Prostate gland (tissue), 2 donors: ENCODE measurements at regions not wholly inside any gene's neighbourhood (a gene's known extent, or its start where the extent isn't known, plus 50 kb on each side); places are given as distances from the start of the nearest gene placed in this dataset.

Source experiments
- DNase-seq: peaks from one replicate; pipeline ENCODE4 v3.0.0-alpha.2; 2019; ENCODE audit warnings: low spot score
- H3K27ac ChIP-seq, 2 donors: fragments of 200-600 bp; sonication (generic); 2 replicates each; pipeline ENCODE4 v1.5.1; 2017 to 2019
- H3K27me3 ChIP-seq: fragments of 200-600 bp; sonication (generic); replicated peaks from 2 replicates; pipeline ENCODE4 v1.5.1; 2019; ENCODE audit not compliant: insufficient read depth
- H3K36me3 ChIP-seq, 2 donors: fragments of 200-600 bp; sonication (generic); 1 replicate in 1 of 2; 2 replicates in 1 of 2; pipeline versions ENCODE4 v1.5.1 to v1.8.1; 2017 to 2019
- H3K4me1 ChIP-seq: fragments of 200-600 bp; sonication (generic); replicated peaks from 2 replicates; pipeline ENCODE4 v1.5.1; 2019
- H3K4me3 ChIP-seq, 2 donors: fragments of 200-600 bp; sonication (generic); 2 replicates each; pipeline ENCODE4 v1.5.1; 2017 to 2019
- H3K9me3 ChIP-seq: fragments of 200-600 bp; sonication (generic); 2 replicates; pipeline ENCODE4 v1.5.1; 2017
- POLR2A ChIP-seq: fragments of 450-650 bp; IDR thresholded peaks from one replicate; pipeline ENCODE4 v1.6.1; 2016; ENCODE audit warnings: antibody characterized with exemption, mild to moderate bottlenecking
- POLR2AphosphoS5 ChIP-seq: sonication (generic); formaldehyde crosslinking; IDR thresholded peaks from one replicate; pipeline ENCODE4 v1.6.1; 2017; ENCODE audit warnings: antibody characterized with exemption
- WGBS: methylation state at CpG from one replicate; pipeline ENCODE4 v1.1.5; 2018; 5-methylcytosine and 5-hydroxymethylcytosine counted together
- intact Hi-C: fragments of 100-400 bp; cut with DNase I; formaldehyde crosslinking; loops from one replicate; pipeline ENCODE4 v1.14.2; 2022
- TF ChIP-seq, protein P1 (sequence below), 4 experiments: fragments of 200-600 bp in 2 of 4; fragments of 450-650 bp in 2 of 4; sonication (generic) in 2 of 4; IDR thresholded peaks; 1 replicate in 3 of 4; 2 replicates in 1 of 4; pipeline ENCODE4 v1.5.1; 2016 to 2019; ENCODE audit warnings: antibody characterized with exemption in 4 of 4, mild to moderate bottlenecking in 2 of 4, moderate library complexity in 2 of 4

GRCh38 chr5:68533571-68534084 is 318.1 kb downstream of the PIK3R1 start:
- peak overlapping the region; percentile 68 to 71 for H3K27ac ChIP-seq
- no peak overlapping the region for H3K4me3 ChIP-seq
- H3K36me3 ChIP-seq = no peaks in the 10 kb centered on the region
- peak; percentile 49 for TF ChIP-seq POLR2AphosphoS5
- TF ChIP-seq, protein P1, sequence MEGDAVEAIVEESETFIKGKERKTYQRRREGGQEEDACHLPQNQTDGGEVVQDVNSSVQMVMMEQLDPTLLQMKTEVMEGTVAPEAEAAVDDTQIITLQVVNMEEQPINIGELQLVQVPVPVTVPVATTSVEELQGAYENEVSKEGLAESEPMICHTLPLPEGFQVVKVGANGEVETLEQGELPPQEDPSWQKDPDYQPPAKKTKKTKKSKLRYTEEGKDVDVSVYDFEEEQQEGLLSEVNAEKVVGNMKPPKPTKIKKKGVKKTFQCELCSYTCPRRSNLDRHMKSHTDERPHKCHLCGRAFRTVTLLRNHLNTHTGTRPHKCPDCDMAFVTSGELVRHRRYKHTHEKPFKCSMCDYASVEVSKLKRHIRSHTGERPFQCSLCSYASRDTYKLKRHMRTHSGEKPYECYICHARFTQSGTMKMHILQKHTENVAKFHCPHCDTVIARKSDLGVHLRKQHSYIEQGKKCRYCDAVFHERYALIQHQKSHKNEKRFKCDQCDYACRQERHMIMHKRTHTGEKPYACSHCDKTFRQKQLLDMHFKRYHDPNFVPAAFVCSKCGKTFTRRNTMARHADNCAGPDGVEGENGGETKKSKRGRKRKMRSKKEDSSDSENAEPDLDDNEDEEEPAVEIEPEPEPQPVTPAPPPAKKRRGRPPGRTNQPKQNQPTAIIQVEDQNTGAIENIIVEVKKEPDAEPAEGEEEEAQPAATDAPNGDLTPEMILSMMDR (IDR thresholded peaks at IDR 0.05) = no peak
- no peaks in the 10 kb centered on the region for H3K9me3 ChIP-seq
- DNase-seq = peak; percentile 50
- intact Hi-C loops = no loop called here
- peaks cover 4% of the 10 kb centered on the region for H3K4me1 ChIP-seq
- 15% methylated on average over 5 of the region's 5 CpGs for WGBS
- no peaks in the 10 kb centered on the region for H3K27me3 ChIP-seq

DNA sequence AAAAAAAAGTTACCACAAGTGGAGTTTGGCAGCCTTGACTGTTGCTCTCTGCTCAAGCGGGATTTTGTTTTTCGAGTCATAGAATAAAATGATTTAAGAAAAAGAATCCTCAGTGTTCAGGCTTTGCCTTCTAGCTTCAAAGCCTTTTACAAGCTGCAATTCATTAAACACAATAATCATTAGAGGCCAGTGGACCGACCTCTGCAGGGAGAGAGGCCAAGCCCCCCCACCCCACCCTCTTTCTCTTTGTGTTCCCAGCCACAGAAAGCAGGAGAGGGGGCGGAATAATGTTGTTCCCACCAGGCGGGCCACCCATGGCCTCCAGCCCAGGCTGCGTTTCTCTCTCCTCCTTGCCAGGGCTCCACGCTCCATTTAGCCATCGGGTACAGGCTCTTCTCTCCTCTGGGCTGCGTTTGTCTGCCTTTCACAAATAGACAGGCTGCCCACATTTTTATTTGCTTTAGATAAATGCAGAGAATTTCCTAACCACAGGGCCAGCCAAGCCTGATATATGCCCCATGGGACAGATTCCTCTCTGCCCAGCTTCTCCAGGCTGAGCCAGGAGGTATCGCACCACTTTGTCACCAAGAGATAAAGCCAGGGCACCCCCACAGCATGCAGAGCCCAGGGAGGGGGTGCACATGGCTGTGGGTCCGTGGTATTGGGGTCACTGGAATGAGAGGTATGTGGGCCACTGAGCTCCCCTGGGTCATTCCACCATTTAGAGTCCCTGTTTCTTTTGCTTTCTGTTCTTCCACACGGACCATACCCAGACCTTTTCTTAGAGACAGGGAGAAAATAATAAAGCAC is 318.8 kb downstream of the PIK3R1 start:
- peaks cover 4% of the 10 kb centered on the region for H3K4me1 ChIP-seq
- TF ChIP-seq POLR2A (no peak), POLR2AphosphoS5 (peak; percentile 75)
- TF ChIP-seq, protein P1 (IDR thresholded peaks at IDR 0.05) = no peak
- H3K4me3 ChIP-seq = no peak overlapping the region
- WGBS = 17% methylated on average over 12 of the region's 12 CpGs
- intact Hi-C loops = no loop called here
- H3K27ac ChIP-seq = peak overlapping the region; percentile 68 to 71
- no peaks in the 10 kb centered on the region for H3K9me3 ChIP-seq
- no peaks in the 10 kb centered on the region for H3K36me3 ChIP-seq
- peak; percentile 70 for DNase-seq
- H3K27me3 ChIP-seq = no peaks in the 10 kb centered on the region

DNA sequence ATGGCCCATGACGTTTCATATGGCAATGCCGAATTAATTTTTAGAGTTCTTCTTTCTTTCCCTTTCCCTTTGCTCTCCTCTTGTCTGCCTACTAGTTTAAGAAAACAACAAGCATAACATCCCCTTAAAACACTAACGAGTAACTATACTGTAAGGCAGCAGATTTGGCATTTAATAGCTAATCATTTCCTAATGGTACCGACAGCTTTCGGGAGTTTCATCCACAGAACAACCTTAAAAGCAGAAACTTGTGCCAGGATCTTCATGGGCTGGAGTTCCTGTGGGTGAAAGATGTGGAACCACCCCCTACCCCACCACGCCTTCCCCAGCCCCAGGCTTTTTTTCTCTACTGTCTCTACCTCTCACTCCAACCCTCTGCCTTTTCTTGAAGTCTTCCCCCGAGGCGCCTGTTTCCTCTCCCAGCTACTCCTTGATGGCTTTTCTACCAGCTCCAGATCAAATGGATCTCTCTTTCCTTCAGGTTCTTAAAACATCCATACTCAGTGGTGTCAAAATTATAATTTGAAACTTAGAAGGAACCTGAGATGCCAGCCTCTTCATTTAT is 319.5 kb downstream of the PIK3R1 start:
- H3K9me3 ChIP-seq = no peaks in the 10 kb centered on the region
- peak overlapping the region; percentile 68 to 71 for H3K27ac ChIP-seq
- H3K27me3 ChIP-seq = no peaks in the 10 kb centered on the region
- no peak for DNase-seq
- intact Hi-C loops = no loop called here
- no peak overlapping the region for H3K4me3 ChIP-seq
- 50% methylated on average over 8 of the region's 8 CpGs for WGBS
- H3K36me3 ChIP-seq = no peaks in the 10 kb centered on the region
- TF ChIP-seq POLR2AphosphoS5 = no peak
- no peak for TF ChIP-seq POLR2A
- TF ChIP-seq, protein P1 (IDR thresholded peaks at IDR 0.05) = no peak
- H3K4me1 ChIP-seq = peaks cover 4% of the 10 kb centered on the region

DNA sequence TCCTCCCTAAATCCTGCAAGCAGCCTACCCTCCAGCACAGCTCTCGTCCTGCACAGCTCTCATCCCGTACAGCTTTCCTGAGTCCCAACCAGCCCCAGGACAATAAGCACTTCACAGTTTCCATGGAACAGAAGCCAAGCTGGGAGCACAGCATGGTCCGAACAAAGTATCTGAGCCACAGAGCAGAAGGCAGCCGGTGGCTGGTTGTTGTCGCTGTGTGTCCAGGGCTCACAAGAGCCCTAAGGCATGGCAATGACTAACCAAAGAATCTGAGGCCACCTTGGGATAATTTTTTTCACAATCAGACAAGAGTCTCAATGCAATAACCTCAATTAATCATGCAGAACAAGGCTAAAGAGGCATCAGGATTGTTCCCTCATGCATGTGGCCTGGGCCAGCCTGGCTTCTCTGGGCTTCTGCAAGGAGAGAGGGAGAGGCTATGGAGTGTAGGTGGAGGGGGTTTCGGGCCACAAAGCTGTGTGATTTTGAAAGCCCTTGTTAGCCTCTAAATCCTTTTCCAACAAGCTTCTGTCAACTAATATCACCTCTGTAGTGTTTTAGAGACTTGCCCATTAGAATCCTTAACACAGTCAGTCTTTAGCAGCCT is 323.4 kb downstream of the PIK3R1 start:
- Histone ChIP-seq H3K4me3 (no peak overlapping the region), H3K9me3 (no peaks in the 10 kb centered on the region), H3K36me3 (no peaks in the 10 kb centered on the region), H3K4me1 (peaks cover 4% of the 10 kb centered on the region), H3K27me3 (no peaks in the 10 kb centered on the region), H3K27ac (no peak overlapping the region)
- intact Hi-C loops = no loop called here
- WGBS = 84% methylated on average over 3 of the region's 6 CpGs
- TF ChIP-seq POLR2AphosphoS5 (no peak), POLR2A (no peak)
- TF ChIP-seq, protein P1 (IDR thresholded peaks at IDR 0.05) = no peak
- no peak for DNase-seq
